ENCODE measurements at regions not wholly inside any gene's neighbourhood (a gene's known extent, or its start where the extent isn't known, plus 50 kb on each side); places are given as distances from the start of the nearest gene placed in this dataset.

DNA sequence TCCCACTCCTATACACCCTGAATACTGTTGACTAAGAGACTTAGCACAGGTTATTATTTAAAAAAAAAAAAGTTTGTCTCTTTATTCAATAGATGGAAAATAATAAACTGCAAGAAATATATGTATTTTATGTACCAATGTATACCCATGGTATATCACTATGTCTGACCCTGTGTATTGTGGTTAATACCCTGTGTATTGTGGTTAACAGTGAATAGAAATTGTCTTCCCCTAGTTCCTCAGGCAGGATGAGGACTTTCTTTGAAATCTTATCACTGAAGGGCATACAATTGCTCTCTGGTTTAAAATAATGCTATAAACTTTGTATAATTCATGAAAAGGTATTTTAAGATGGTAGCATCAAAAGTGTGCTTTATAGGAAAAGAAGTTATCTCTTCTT lies 80.0 kb upstream of the TMEM106B start:
- no peak for DNase-seq
- H3K4me2 ChIP-seq (replicated peaks; ENCODE audit: extremely low read depth, low read length, poor library complexity, severe bottlenecking) = no peak overlapping the region
- no peaks in the 10 kb centered on the region for H4K20me1 ChIP-seq (ENCODE audit: insufficient read depth, low read length)
- intact Hi-C loops (cut with micrococcal nuclease) = no loop called here
- no peak overlapping the region for H3K4me3 Mint-ChIP-seq
- H2AFZ ChIP-seq (ENCODE audit: insufficient read depth, low read depth, low read length, poor library complexity, severe bottlenecking) = no peak overlapping the region
- no peaks in the 10 kb centered on the region for H3K36me3 ChIP-seq (replicated peaks in 1 of 2; ENCODE audit: control insufficient read depth in 1 of 2, insufficient read depth in 2 of 2, low read length in 2 of 2)
- H3K9me3 Mint-ChIP-seq = peaks cover 0 to 9% (median 0%) of the 10 kb centered on the region in 7 donors
- no peaks in the 10 kb centered on the region for H3K79me2 ChIP-seq (ENCODE audit: insufficient read depth, low read length)
- no peaks in the 10 kb centered on the region for H3K27me3 ChIP-seq (ENCODE audit: control insufficient read depth in 2 of 2, insufficient read depth in 2 of 2, low read length in 2 of 2)
- H3K36me3 Mint-ChIP-seq = no peaks in the 10 kb centered on the region
- TF ChIP-seq, protein P1, sequence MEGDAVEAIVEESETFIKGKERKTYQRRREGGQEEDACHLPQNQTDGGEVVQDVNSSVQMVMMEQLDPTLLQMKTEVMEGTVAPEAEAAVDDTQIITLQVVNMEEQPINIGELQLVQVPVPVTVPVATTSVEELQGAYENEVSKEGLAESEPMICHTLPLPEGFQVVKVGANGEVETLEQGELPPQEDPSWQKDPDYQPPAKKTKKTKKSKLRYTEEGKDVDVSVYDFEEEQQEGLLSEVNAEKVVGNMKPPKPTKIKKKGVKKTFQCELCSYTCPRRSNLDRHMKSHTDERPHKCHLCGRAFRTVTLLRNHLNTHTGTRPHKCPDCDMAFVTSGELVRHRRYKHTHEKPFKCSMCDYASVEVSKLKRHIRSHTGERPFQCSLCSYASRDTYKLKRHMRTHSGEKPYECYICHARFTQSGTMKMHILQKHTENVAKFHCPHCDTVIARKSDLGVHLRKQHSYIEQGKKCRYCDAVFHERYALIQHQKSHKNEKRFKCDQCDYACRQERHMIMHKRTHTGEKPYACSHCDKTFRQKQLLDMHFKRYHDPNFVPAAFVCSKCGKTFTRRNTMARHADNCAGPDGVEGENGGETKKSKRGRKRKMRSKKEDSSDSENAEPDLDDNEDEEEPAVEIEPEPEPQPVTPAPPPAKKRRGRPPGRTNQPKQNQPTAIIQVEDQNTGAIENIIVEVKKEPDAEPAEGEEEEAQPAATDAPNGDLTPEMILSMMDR (IDR thresholded peaks at IDR 0.05) = no peak
- H3K4me1 Mint-ChIP-seq = no peaks in the 10 kb centered on the region
- no peak overlapping the region for H3K27ac ChIP-seq (ENCODE audit: low read depth in 1 of 2, low read length in 2 of 2)
- H3K9me3 ChIP-seq (replicated peaks in 1 of 2; ENCODE audit: control insufficient read depth in 1 of 2, insufficient read depth in 1 of 2, low read length in 2 of 2) = no peaks in the 10 kb centered on the region
- H3K9ac ChIP-seq (ENCODE audit: insufficient read depth, low read length, poor library complexity, severe bottlenecking) = no peak overlapping the region
- H3K4me1 ChIP-seq (ENCODE audit: control insufficient read depth in 1 of 2, insufficient read depth in 2 of 2, low read length in 2 of 2) = no peaks in the 10 kb centered on the region
- no peak overlapping the region for H3K27ac Mint-ChIP-seq
- no peak overlapping the region for H3K4me3 ChIP-seq (replicated peaks in 1 of 3; ENCODE audit: low read depth in 2 of 3, low read length in 3 of 3)
- peaks cover 0 to 1% (median 0%) of the 10 kb centered on the region in 3 donors for H3K27me3 Mint-ChIP-seq (ENCODE audit: low read depth in 3 of 3)

DNA sequence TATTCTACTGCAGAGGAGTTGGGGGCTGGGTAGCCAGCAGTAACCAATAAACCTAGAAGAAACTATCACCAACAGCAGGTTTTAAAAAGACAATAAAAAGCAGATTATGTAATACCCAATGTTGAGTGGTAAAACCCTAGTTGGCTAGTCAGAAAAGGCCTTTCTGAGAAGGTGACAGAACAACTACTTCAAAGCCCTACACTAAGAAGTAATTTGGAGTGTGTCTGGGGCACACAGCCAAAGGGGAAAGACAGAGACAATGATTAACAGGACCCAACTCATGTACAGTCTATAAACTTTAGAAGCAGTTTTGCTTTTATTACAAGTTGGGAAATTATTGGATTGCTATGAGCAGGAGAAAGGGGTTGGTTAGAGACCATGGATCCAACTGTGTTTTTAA lies 77.2 kb upstream of the TMEM106B start:
- Histone ChIP-seq H3K4me2 (replicated peaks; ENCODE audit: extremely low read depth, low read length, poor library complexity, severe bottlenecking) (no peak overlapping the region), H3K4me3 (replicated peaks in 1 of 3; ENCODE audit: low read depth in 2 of 3, low read length in 3 of 3) (no peak overlapping the region), H3K9me3 (replicated peaks in 1 of 2; ENCODE audit: control insufficient read depth in 1 of 2, insufficient read depth in 1 of 2, low read length in 2 of 2) (no peaks in the 10 kb centered on the region), H4K20me1 (ENCODE audit: insufficient read depth, low read length) (no peaks in the 10 kb centered on the region), H3K9ac (ENCODE audit: insufficient read depth, low read length, poor library complexity, severe bottlenecking) (no peak overlapping the region), H3K4me1 (ENCODE audit: control insufficient read depth in 1 of 2, insufficient read depth in 2 of 2, low read length in 2 of 2) (no peaks in the 10 kb centered on the region), H3K36me3 (replicated peaks in 1 of 2; ENCODE audit: control insufficient read depth in 1 of 2, insufficient read depth in 2 of 2, low read length in 2 of 2) (no peaks in the 10 kb centered on the region), H2AFZ (ENCODE audit: insufficient read depth, low read depth, low read length, poor library complexity, severe bottlenecking) (no peak overlapping the region), H3K27me3 (ENCODE audit: control insufficient read depth in 2 of 2, insufficient read depth in 2 of 2, low read length in 2 of 2) (no peaks in the 10 kb centered on the region), H3K79me2 (ENCODE audit: insufficient read depth, low read length) (no peaks in the 10 kb centered on the region), H3K27ac (ENCODE audit: low read depth in 1 of 2, low read length in 2 of 2) (no peak overlapping the region)
- peaks cover 0 to 9% (median 0%) of the 10 kb centered on the region in 7 donors for H3K9me3 Mint-ChIP-seq
- no peak overlapping the region for H3K27ac Mint-ChIP-seq
- intact Hi-C loops (cut with micrococcal nuclease) = no loop called here
- no peaks in the 10 kb centered on the region for H3K36me3 Mint-ChIP-seq
- no peak overlapping the region for H3K4me3 Mint-ChIP-seq
- H3K4me1 Mint-ChIP-seq = no peaks in the 10 kb centered on the region
- peaks cover 0 to 1% (median 0%) of the 10 kb centered on the region in 3 donors for H3K27me3 Mint-ChIP-seq (ENCODE audit: low read depth in 3 of 3)
- no peak for DNase-seq
- TF ChIP-seq, protein P1 (IDR thresholded peaks at IDR 0.05) = no peak
